ENCODE measurements at regions not wholly inside any gene's neighbourhood (a gene's known extent, or its start where the extent isn't known, plus 50 kb on each side); places are given as distances from the start of the nearest gene placed in this dataset.

DNA sequence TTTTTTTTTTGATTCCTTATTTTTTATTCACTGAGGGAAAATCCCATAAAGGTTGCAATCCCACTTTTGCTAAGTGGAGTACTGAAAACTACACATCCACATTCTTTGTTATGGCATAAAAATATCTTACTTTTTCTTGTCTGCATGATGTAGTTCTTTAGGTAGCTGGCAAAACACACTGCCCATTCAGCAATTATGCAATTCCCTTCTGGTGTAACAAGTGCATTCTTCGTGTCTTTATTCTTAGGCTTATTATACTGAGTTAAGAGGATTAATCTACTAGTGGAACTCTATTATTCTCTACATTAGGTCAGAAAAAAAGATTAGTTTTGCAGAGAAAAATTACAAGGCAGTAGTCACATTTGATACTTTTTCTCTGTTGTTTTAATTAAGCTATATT, 403.8 kb upstream of the GBE1 start:
- TF ChIP-seq CTCF (IDR thresholded peaks at IDR 0.05) (no peak), POLR2A (IDR thresholded peaks at IDR 0.05) (no peak)

All from Peyer's patch (tissue), 4 donors.